ENCODE measurements at regions not wholly inside any gene's neighbourhood (a gene's known extent, or its start where the extent isn't known, plus 50 kb on each side); places are given as distances from the start of the nearest gene placed in this dataset.

GRCh38 chr2:118310681-118311429 is 222.6 kb downstream of the INSIG2 start:
- DNase-seq: peak; percentile 59

GRCh38 chr2:118309946-118310680 is 221.8 kb downstream of the INSIG2 start:
- peak; percentile 83 for DNase-seq

- DNase-seq: no peak
Observed at GRCh38 chr2:118309257-118309945, 221.1 kb downstream of the INSIG2 start.

- no peak for DNase-seq
Observed at GRCh38 chr2:118307864-118308263, 219.6 kb downstream of the INSIG2 start.

GRCh38 chr2:118301248-118301647 is 213.0 kb downstream of the INSIG2 start:
- DNase-seq: no peak

GRCh38 chr2:118300832-118301231 is 212.6 kb downstream of the INSIG2 start:
- no peak for DNase-seq

GRCh38 chr2:118296663-118297062 is 208.4 kb downstream of the INSIG2 start:
- DNase-seq: no peak

GRCh38 chr2:118295592-118296390 is 207.5 kb downstream of the INSIG2 start:
- no peak for DNase-seq

- DNase-seq: no peak
Observed at GRCh38 chr2:118294063-118294462, 205.8 kb downstream of the INSIG2 start.

- DNase-seq: no peak
Observed at GRCh38 chr2:118292991-118293390, 204.7 kb downstream of the INSIG2 start.

GRCh38 chr2:118291251-118291880 is 203.1 kb downstream of the INSIG2 start:
- no peak for DNase-seq

- no peak for DNase-seq
Observed at GRCh38 chr2:118290411-118291250, 202.4 kb downstream of the INSIG2 start.

- no peak for DNase-seq
Observed at GRCh38 chr2:118279005-118279404, 190.7 kb downstream of the INSIG2 start.

- DNase-seq: no peak
Observed at GRCh38 chr2:118278046-118278445, 189.8 kb downstream of the INSIG2 start.

GRCh38 chr2:118274841-118275510 is 186.7 kb downstream of the INSIG2 start:
- no peak for DNase-seq

- DNase-seq: no peak
Observed at GRCh38 chr2:118272391-118272790, 184.1 kb downstream of the INSIG2 start.

GRCh38 chr2:118269408-118270051 is 181.3 kb downstream of the INSIG2 start:
- no peak for DNase-seq

GRCh38 chr2:118268268-118268667 is 180.0 kb downstream of the INSIG2 start:
- DNase-seq: no peak

- DNase-seq: no peak
Observed at GRCh38 chr2:118265873-118266455, 177.7 kb downstream of the INSIG2 start.
